ENCODE measurements at regions not wholly inside any gene's neighbourhood (a gene's known extent, or its start where the extent isn't known, plus 50 kb on each side); places are given as distances from the start of the nearest gene placed in this dataset.
"Not testable (repeated sequence)": the region's sequence is repeated elsewhere in the genome, so short reads cannot be mapped to it uniquely, and the experiment has no call there.

DNA sequence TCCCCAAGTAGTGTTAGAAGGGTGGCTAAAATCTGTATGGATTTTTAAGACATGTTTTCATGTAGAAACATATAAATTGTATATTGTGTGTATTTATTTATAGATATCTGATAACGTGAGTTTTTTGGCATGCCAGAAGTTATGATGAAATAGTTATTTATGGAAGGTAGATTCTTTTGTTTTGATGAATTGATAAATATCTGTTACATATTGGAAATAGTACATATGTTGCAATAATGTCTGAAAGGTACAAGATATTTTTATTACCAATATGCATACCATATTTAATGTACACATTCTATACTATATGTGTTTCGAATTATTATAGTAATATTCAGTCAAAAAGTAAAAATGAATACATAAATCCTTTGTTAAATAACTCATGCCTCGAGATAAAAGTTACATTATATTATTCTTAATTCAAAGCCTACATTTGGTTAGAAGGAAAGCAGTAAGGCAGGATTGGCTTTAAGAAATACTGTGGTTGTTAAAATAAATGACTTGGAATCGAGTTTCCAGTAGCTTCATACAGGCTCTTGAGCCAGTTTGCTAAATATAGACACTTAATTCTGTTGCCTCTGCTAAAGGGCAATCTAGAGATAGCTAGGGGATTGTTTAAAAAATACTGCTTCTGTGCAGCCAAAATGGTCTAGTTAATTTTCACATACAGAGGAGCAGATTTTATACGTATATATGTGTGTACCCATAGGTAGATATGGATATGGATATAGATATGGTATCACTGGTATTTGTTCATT, 1175.1 kb upstream of the B3GALT2 start:
- TF ChIP-seq, protein P1, sequence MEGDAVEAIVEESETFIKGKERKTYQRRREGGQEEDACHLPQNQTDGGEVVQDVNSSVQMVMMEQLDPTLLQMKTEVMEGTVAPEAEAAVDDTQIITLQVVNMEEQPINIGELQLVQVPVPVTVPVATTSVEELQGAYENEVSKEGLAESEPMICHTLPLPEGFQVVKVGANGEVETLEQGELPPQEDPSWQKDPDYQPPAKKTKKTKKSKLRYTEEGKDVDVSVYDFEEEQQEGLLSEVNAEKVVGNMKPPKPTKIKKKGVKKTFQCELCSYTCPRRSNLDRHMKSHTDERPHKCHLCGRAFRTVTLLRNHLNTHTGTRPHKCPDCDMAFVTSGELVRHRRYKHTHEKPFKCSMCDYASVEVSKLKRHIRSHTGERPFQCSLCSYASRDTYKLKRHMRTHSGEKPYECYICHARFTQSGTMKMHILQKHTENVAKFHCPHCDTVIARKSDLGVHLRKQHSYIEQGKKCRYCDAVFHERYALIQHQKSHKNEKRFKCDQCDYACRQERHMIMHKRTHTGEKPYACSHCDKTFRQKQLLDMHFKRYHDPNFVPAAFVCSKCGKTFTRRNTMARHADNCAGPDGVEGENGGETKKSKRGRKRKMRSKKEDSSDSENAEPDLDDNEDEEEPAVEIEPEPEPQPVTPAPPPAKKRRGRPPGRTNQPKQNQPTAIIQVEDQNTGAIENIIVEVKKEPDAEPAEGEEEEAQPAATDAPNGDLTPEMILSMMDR (IDR thresholded peaks at IDR 0.05; ENCODE audit: insufficient read depth, low read depth, low read length) = no peak
- no peak overlapping the region for H3K4me3 ChIP-seq (ENCODE audit: low read depth, low read length)
- DNase-seq (ENCODE audit: low read depth) = no peak

DNA sequence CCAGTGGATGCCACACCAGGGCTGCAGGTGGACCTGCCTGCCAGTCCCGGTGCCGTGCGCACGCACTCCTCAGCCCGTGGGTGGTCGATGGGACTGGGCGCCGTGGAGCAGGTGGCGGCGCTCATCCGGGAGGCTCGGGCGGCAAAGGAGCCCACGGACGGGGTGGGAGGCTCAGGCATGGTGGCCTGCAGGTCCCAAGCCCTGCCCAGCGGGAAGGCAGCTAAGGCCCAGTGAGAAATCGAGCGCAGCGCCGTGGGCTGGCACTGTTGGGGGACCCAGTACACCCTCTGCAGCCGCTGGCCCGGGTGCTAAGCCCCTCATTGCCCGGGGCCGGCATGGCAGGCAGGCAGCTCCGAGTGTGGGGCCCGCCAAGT, 1171.8 kb upstream of the B3GALT2 start:
- H3K4me3 ChIP-seq (ENCODE audit: low read depth, low read length) = no peak overlapping the region
- no peak for DNase-seq (ENCODE audit: low read depth)
- TF ChIP-seq, protein P1 (IDR thresholded peaks at IDR 0.05; ENCODE audit: insufficient read depth, low read depth, low read length) = no peak

DNA sequence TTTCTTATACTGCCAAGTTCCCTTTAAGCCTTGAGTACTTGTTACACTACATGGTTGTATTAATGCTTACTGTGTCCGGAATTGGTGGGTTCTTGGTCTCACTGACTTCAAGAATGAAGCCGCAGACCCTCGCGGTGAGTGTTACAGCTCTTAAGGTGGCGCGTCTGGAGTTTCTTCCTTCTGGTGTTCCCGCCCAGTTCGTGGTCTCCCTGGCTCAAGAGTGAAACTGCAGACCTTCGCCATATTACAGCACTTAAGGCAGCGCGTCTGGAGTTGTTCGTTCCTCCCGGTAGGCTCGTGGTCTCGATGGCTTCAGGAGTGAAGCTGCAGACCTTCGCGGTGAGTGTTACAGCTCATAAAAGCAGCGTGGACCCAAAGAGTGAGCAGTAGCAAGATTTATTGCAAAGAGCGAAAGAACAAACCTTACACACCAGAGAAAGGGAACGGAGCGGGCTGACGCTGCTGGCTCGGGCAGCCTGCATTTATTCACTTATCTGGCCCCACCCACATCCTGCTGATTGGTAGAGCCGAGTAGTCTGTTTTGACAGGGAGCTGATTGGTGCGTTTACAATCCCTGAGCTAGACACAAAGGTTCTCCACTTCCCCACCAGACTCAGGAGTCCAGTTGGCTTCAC, 1171.3 kb upstream of the B3GALT2 start:
- DNase-seq (ENCODE audit: low read depth); H3K4me3 ChIP-seq (ENCODE audit: low read depth, low read length): not testable (repeated sequence)

DNA sequence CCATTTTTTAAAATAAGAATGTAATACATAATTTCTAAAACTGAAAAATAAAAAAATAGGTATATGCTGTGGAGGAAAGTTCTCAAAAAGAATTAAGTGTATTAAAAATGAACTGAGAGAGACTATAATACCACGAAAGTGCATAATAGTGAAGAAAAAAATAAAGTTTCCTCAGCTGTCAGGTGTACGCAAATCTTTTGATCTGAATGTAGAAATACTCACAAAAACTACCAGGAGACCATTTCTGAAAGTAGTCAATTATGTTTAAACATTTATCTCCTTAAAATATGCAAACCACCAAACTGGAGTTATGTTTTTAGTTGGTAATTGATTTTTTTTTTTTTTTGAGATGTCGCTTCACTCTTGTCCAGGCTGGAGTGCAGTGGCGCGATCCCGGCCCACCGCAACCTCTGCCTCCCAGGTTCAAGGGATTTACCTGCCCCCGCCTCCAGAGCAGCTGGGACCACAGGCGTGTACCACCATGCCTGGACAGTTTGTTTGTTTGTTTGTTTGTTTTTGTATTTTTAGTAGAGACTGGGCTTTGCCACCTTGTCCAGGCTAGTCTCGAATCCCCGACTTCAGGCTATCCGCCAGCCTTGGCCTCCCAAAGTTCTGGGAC, 1169.2 kb upstream of the B3GALT2 start:
- no peak overlapping the region for H3K4me3 ChIP-seq (ENCODE audit: low read depth, low read length)

DNA sequence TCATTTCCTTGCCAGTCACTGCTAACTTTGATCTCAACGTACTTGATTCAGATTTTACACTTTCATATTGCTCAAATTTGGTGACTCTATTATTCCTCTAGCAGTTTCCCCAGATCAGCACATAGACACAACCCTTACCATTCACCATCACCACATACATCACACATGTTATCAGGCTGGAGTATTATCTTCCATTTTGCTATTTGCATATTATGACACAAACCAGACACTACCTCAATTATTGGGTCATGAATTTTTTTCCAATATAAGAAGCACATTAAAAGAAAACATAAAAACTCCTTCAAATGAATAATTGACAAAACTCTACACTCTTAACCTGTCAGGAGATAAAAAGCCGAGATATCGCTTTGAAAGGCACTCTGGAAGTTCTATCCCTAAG, 1166.7 kb upstream of the B3GALT2 start:
- DNase-seq (ENCODE audit: low read depth) = no peak

More for the DNA sequence above, 1169.2 kb upstream of the B3GALT2 start:
- no peak for DNase-seq (ENCODE audit: low read depth)
- TF ChIP-seq, protein P1 (IDR thresholded peaks at IDR 0.05; ENCODE audit: insufficient read depth, low read depth, low read length) = no peak

DNA sequence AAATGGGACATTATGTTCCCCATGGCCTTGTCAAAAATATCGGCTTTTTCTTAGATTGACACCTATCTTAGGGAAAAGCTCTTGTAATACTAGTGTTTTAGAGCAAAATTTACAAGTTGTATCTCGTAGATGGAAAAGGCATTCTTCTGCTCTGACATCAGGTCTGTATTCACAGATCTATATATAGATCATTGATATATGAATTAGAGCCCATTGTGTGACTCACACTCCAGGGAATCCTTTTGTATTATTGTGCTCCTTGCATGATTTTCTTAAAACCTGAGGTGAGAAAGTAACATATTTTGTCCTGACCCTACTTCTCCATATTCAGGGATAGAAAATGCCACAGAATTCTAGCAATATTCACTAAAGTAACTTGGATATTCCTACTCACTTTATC, 1160.8 kb upstream of the B3GALT2 start:
- H3K4me3 ChIP-seq (ENCODE audit: low read depth, low read length) = no peak overlapping the region
- TF ChIP-seq, protein P1 (IDR thresholded peaks at IDR 0.05; ENCODE audit: insufficient read depth, low read depth, low read length) = no peak
- DNase-seq (ENCODE audit: low read depth) = no peak

More for the DNA sequence above, 1166.7 kb upstream of the B3GALT2 start:
- TF ChIP-seq, protein P1 (IDR thresholded peaks at IDR 0.05; ENCODE audit: insufficient read depth, low read depth, low read length) = no peak
- no peak overlapping the region for H3K4me3 ChIP-seq (ENCODE audit: low read depth, low read length)

DNA sequence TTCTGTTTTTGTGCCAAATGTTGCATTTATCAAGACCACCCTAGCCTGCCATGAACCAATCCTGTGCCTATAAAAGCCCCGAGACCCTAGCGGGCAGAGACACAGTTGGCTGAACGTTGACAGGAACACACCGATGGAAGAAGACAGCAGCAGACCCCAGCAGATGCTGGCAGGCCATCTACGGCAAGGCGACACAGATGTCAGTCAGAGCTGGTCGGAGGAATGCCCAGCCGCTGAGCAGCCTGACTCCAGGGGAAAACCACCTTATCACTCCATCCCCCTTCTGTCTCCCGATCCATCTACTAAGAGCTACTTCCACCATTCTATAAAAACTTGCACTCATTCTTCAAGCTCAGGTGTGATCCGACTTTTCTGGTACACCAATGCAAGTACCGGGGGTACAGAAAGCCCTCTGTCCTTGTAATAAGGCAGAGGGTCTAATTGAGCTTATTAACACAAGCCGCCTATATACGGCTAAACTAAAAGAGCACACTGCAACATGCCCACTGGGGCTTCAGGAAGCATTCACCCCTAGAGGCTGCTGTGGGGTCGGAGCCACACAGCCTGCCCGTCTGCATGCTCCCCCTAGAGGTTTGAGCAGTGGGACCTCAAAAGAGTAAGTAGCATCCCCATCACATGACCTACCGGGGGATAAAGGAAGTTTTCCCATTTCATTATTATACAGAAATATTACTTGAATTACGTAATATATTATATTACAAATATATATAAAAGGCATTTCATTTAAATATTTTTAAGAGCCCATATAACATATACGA, 1156.3 kb upstream of the B3GALT2 start:
- TF ChIP-seq, protein P1 (IDR thresholded peaks at IDR 0.05; ENCODE audit: insufficient read depth, low read depth, low read length) = no peak
- H3K4me3 ChIP-seq (ENCODE audit: low read depth, low read length) = no peak overlapping the region
- no peak for DNase-seq (ENCODE audit: low read depth)

Measured in fibroblast of villous mesenchyme (primary cell).